ENCODE measurements at regions not wholly inside any gene's neighbourhood (a gene's known extent, or its start where the extent isn't known, plus 50 kb on each side); places are given as distances from the start of the nearest gene placed in this dataset.

- Histone ChIP-seq H3K27me3 (ENCODE audit: control insufficient read depth, insufficient read depth, low read length) (no peaks in the 10 kb centered on the region), H3K27ac (no peak overlapping the region), H3K36me3 (ENCODE audit: control insufficient read depth, insufficient read depth, low read length) (no peaks in the 10 kb centered on the region), H3K9ac (no peak overlapping the region), H3K9me3 (ENCODE audit: control insufficient read depth, low read length) (no peaks in the 10 kb centered on the region), H3K4me3 (ENCODE audit: low read depth, low read length) (no peak overlapping the region), H2AFZ (no peak overlapping the region), H3K4me2 (ENCODE audit: low read length) (no peak overlapping the region), H3K79me2 (no peaks in the 10 kb centered on the region), H3K4me1 (no peaks in the 10 kb centered on the region)
- no peak for TF ChIP-seq CTCF (IDR thresholded peaks at IDR 0.05)
Observed at GRCh38 chr3:176737480-176738110, 459.7 kb downstream of the TBL1XR1 start.

- Histone ChIP-seq H3K9ac (no peak overlapping the region), H3K9me3 (ENCODE audit: control insufficient read depth, low read length) (no peaks in the 10 kb centered on the region), H3K79me2 (no peaks in the 10 kb centered on the region), H3K36me3 (ENCODE audit: control insufficient read depth, insufficient read depth, low read length) (no peaks in the 10 kb centered on the region), H2AFZ (no peak overlapping the region), H3K27ac (no peak overlapping the region), H3K27me3 (ENCODE audit: control insufficient read depth, insufficient read depth, low read length) (no peaks in the 10 kb centered on the region), H3K4me3 (ENCODE audit: low read depth, low read length) (no peak overlapping the region), H3K4me1 (no peaks in the 10 kb centered on the region), H3K4me2 (ENCODE audit: low read length) (no peak overlapping the region)
- TF ChIP-seq CTCF (IDR thresholded peaks at IDR 0.05), result no peak
Observed at GRCh38 chr3:176734146-176734545, 463.1 kb downstream of the TBL1XR1 start.

- Histone ChIP-seq H3K9me3 (ENCODE audit: control insufficient read depth, low read length) (no peaks in the 10 kb centered on the region), H3K36me3 (ENCODE audit: control insufficient read depth, insufficient read depth, low read length) (no peaks in the 10 kb centered on the region), H2AFZ (no peak overlapping the region), H3K27ac (no peak overlapping the region), H3K27me3 (ENCODE audit: control insufficient read depth, insufficient read depth, low read length) (no peaks in the 10 kb centered on the region), H3K9ac (no peak overlapping the region), H3K4me3 (ENCODE audit: low read depth, low read length) (no peak overlapping the region), H3K4me1 (no peaks in the 10 kb centered on the region), H3K79me2 (no peaks in the 10 kb centered on the region), H3K4me2 (ENCODE audit: low read length) (no peak overlapping the region)
- TF ChIP-seq CTCF (IDR thresholded peaks at IDR 0.05), result no peak
Observed at GRCh38 chr3:176724394-176724759, 472.9 kb downstream of the TBL1XR1 start.

GRCh38 chr3:176723758-176724393 is 473.4 kb downstream of the TBL1XR1 start:
- H3K27ac ChIP-seq, result no peak overlapping the region
- no peaks in the 10 kb centered on the region for H3K36me3 ChIP-seq (ENCODE audit: control insufficient read depth, insufficient read depth, low read length)
- no peak overlapping the region for H2AFZ ChIP-seq
- H3K9me3 ChIP-seq (ENCODE audit: control insufficient read depth, low read length), result no peaks in the 10 kb centered on the region
- H3K4me1 ChIP-seq, result no peaks in the 10 kb centered on the region
- no peak overlapping the region for H3K9ac ChIP-seq
- no peaks in the 10 kb centered on the region for H3K27me3 ChIP-seq (ENCODE audit: control insufficient read depth, insufficient read depth, low read length)
- no peaks in the 10 kb centered on the region for H3K79me2 ChIP-seq
- no peak overlapping the region for H3K4me2 ChIP-seq (ENCODE audit: low read length)
- H3K4me3 ChIP-seq (ENCODE audit: low read depth, low read length), result no peak overlapping the region
- no peak for TF ChIP-seq CTCF (IDR thresholded peaks at IDR 0.05)

- Histone ChIP-seq H3K4me1 (no peaks in the 10 kb centered on the region), H3K36me3 (ENCODE audit: control insufficient read depth, insufficient read depth, low read length) (no peaks in the 10 kb centered on the region), H3K4me2 (ENCODE audit: low read length) (no peak overlapping the region), H3K4me3 (ENCODE audit: low read depth, low read length) (no peak overlapping the region), H3K9me3 (ENCODE audit: control insufficient read depth, low read length) (no peaks in the 10 kb centered on the region), H3K27ac (no peak overlapping the region), H2AFZ (no peak overlapping the region), H3K27me3 (ENCODE audit: control insufficient read depth, insufficient read depth, low read length) (no peaks in the 10 kb centered on the region), H3K79me2 (no peaks in the 10 kb centered on the region), H3K9ac (no peak overlapping the region)
- TF ChIP-seq CTCF (IDR thresholded peaks at IDR 0.05), result no peak
Observed at GRCh38 chr3:176714034-176714433, 483.2 kb downstream of the TBL1XR1 start.

Measured in parathyroid adenoma (tissue), 2 donors.